Lung (tissue), 11 donors: ENCODE measurements at regions not wholly inside any gene's neighbourhood (a gene's known extent, or its start where the extent isn't known, plus 50 kb on each side); places are given as distances from the start of the nearest gene placed in this dataset.
A peak's percentile ranks its signal among the peaks of the same experiment; 100 is the strongest.

Experiments used
- ATAC-seq: fragments of 200-7000 bp; cut with Tn5 transposase; one replicate; pipeline ENCODE4 v1.9.1; 2020; ENCODE audit warnings: moderate number of reproducible peaks; ENCODE audit not compliant: insufficient read depth, low FRiP score
- DNase-seq, 3 donors: peaks; one replicate each; pipeline ENCODE4 v3.0.0-alpha.2; 2013 to 2017
- H3K27ac ChIP-seq, 2 donors: one replicate each; pipeline ENCODE4 v1.5.1; 2013; ENCODE audit warnings: mild to moderate bottlenecking in 2 of 2, moderate library complexity in 2 of 2, control low read depth in 1 of 2, inconsistent platforms in 1 of 2, low read depth in 1 of 2, low read length in 1 of 2
- H3K27me3 ChIP-seq, 3 donors: one replicate each; pipeline ENCODE4 v1.5.1; 2013; ENCODE audit warnings: low read length in 2 of 3; ENCODE audit not compliant: control insufficient read depth in 3 of 3, insufficient read depth in 3 of 3
- H3K36me3 ChIP-seq, 4 donors: one replicate each; pipeline ENCODE4 v1.5.1; 2013; ENCODE audit warnings: low read length in 4 of 4, mild to moderate bottlenecking in 1 of 4, moderate library complexity in 1 of 4; ENCODE audit not compliant: control insufficient read depth in 4 of 4, insufficient read depth in 4 of 4
- H3K4me1 ChIP-seq, 5 donors: one replicate each; pipeline ENCODE4 v1.5.1; 2013; ENCODE audit warnings: low read length in 5 of 5, mild to moderate bottlenecking in 2 of 5, moderate library complexity in 1 of 5; ENCODE audit not compliant: control insufficient read depth in 5 of 5, insufficient read depth in 5 of 5
- H3K4me3 ChIP-seq: one replicate; pipeline ENCODE4 v1.5.1; 2013; ENCODE audit warnings: mild to moderate bottlenecking, control low read depth, moderate library complexity
- H3K9ac ChIP-seq, 2 donors: one replicate each; pipeline ENCODE4 v1.5.1; 2013; ENCODE audit warnings: low read length in 2 of 2, control low read depth in 1 of 2; ENCODE audit not compliant: insufficient read depth in 1 of 2
- H3K9me3 ChIP-seq, 4 donors: one replicate each; pipeline ENCODE4 v1.5.1; 2013; ENCODE audit warnings: low read length in 3 of 4, mild to moderate bottlenecking in 1 of 4, moderate library complexity in 1 of 4; ENCODE audit not compliant: control insufficient read depth in 4 of 4, insufficient read depth in 3 of 4
- CTCF ChIP-seq: IDR thresholded peaks from 2 replicates; pipeline ENCODE4 v1.5.1; 2012; ENCODE audit warnings: mild to moderate bottlenecking; ENCODE audit errors: control extremely low read depth, extremely low read depth
- WGBS, 2 donors: extraction: QIAGEN DNeasy Blood & Tissue Kit; methylation state at CpG; one replicate each; pipeline ENCODE4 v1.1.7; 2013; 5-methylcytosine and 5-hydroxymethylcytosine counted together
- donor health status: control.
- donor health status: control.
- donor health status: Bipolar disorder and iron deficiency.
- donor health status: healthy.
- donor health status: DM: yes; HTN: yes; CAD: no.

GRCh38 chrX:39309018-39309635, 507.9 kb downstream of the MID1IP1 start:
- H3K4me1 ChIP-seq: peaks cover 0 to 25% (median 6%) of the 10 kb centered on the region in 5 donors
- peak overlapping the region in 1 of 2 donors; percentile 55 for H3K27ac ChIP-seq
- 46 to 69% methylated on average over 6 of the region's 6 CpGs for WGBS, 2 donors
- DNase-seq (peak; percentile 56 to 73 (median 68)), ATAC-seq (no peak)
- no peak for TF ChIP-seq CTCF
- no peaks in the 10 kb centered on the region for H3K36me3 ChIP-seq
- no peak overlapping the region for H3K4me3 ChIP-seq
- no peak overlapping the region for H3K9ac ChIP-seq
- H3K27me3 ChIP-seq: no peaks in the 10 kb centered on the region
- peaks cover 0 to 10% (median 0%) of the 10 kb centered on the region in 4 donors for H3K9me3 ChIP-seq

- Histone ChIP-seq H3K27me3 (peaks cover 0 to 5% (median 0%) of the 10 kb centered on the region in 3 donors), H3K9me3 (peaks cover 0 to 9% (median 0%) of the 10 kb centered on the region in 4 donors), H3K9ac (no peak overlapping the region), H3K27ac (peak overlapping the region in 1 of 2 donors; percentile 47), H3K4me3 (no peak overlapping the region), H3K36me3 (no peaks in the 10 kb centered on the region), H3K4me1 (peaks cover 0 to 25% (median 6%) of the 10 kb centered on the region in 5 donors)
- WGBS, 2 donors: 21 to 32% methylated on average over 7 of the region's 7 CpGs
- DNase-seq: peak; percentile 77 to 89 (median 86)
- no peak for TF ChIP-seq CTCF
- ATAC-seq: no peak
These were observed 508.5 kb downstream of the MID1IP1 start for GRCh38 chrX:39309721-39310152.

GRCh38 chrX:39310891-39311290, 509.6 kb downstream of the MID1IP1 start:
- Histone ChIP-seq H3K4me1 (peaks cover 0 to 25% (median 6%) of the 10 kb centered on the region in 5 donors), H3K9ac (no peak overlapping the region), H3K36me3 (no peaks in the 10 kb centered on the region), H3K4me3 (no peak overlapping the region), H3K27me3 (peaks cover 0 to 5% (median 0%) of the 10 kb centered on the region in 3 donors), H3K9me3 (peaks cover 0 to 5% (median 0%) of the 10 kb centered on the region in 4 donors), H3K27ac (no peak overlapping the region)
- TF ChIP-seq CTCF: no peak
- 82 to 84% methylated on average over 4 of the region's 4 CpGs for WGBS, 2 donors
- DNase-seq (peak; percentile 26 to 60 (median 58)), ATAC-seq (no peak)
